HCT116 (cell line): ENCODE measurements at regions not wholly inside any gene's neighbourhood (a gene's known extent, or its start where the extent isn't known, plus 50 kb on each side); places are given as distances from the start of the nearest gene placed in this dataset.

ENCODE experiments used
- ATAC-seq: fragments of 200-7000 bp; cut with Tn5 transposase; 2 replicates; pipeline ENCODE4 v1.9.1; 2020; ENCODE audit warnings: mild to moderate bottlenecking, moderate library complexity
- BruUV-seq: library from RNA; stranded (reverse); fragments of 400-500 nt; replicated peaks from 2 replicates; lab custom pipeline; 2021; lab: Mats Ljungman, UMichigan
- CTCF ChIA-PET: fragments of 300-600 bp; sonication (Branson Sonifier 250); formaldehyde crosslinking; loops from one replicate; lab custom pipeline; 2021; ENCODE audit warnings: antibody characterized with exemption; lab: Charles Lee
- POLR2A ChIA-PET: fragments of 300-600, 350-600 bp; sonication (Branson Sonifier 250); formaldehyde crosslinking; loops from one replicate; lab custom pipeline; 2021; ENCODE audit warnings: antibody characterized with exemption; lab: Charles Lee
- RAD21 ChIA-PET, 2 experiments: fragments of 300-600 bp; sonication (Branson Sonifier 250); formaldehyde crosslinking; loops; one replicate each; lab custom pipeline; 2023; ENCODE audit warnings: low total read pairs in 2 of 2; ENCODE audit not compliant: uncharacterized antibody in 2 of 2, unreplicated experiment in 2 of 2, low non-redundant PET in 1 of 2; lab: Charles Lee
- DNase-seq: peaks from one replicate; pipeline ENCODE4 v3.0.0-alpha.2; 2010; ENCODE audit warnings: low read depth, low spot score
- H2AFZ ChIP-seq: fragments of 200-600 bp; shearing (Covaris generic), sonication (generic); 2 replicates; pipeline ENCODE4 v1.6.1; 2017; ENCODE audit warnings: low read depth, mixed run types, mixed read lengths, antibody characterized with exemption, low read length; ENCODE audit not compliant: poor library complexity, severe bottlenecking
- H3K27ac ChIP-seq: 2 replicates; pipeline ENCODE4 v1.5.1; 2012; ENCODE audit warnings: low read depth, low read length
- H3K27me3 ChIP-seq: fragments of 200-600 bp; sonication (generic); 2 replicates; pipeline ENCODE4 v1.6.1; 2016; ENCODE audit warnings: mixed run types, low read length, mixed read lengths; ENCODE audit not compliant: insufficient read depth
- H3K36me3 ChIP-seq, 2 experiments: fragments of 200-500 bp in 1 of 2; fragments of 200-600 bp in 1 of 2; sonication (Bioruptor generic) in 1 of 2; sonication (generic) in 1 of 2; 2 replicates each; pipeline versions ENCODE4 v1.5.1 to v1.6.1; 2014 to 2016; ENCODE audit warnings: low read length in 2 of 2, inconsistent platforms in 1 of 2, mixed read lengths in 1 of 2, mixed run types in 1 of 2; ENCODE audit not compliant: insufficient read depth in 2 of 2, control insufficient read depth in 1 of 2
- H3K4me1 ChIP-seq, 2 experiments: fragments of 200-600 bp in 1 of 2; sonication (generic) in 1 of 2; 2 replicates each; pipeline versions ENCODE4 v1.5.1 to v1.6.1; 2012 to 2017; ENCODE audit warnings: low read length in 2 of 2, inconsistent platforms in 1 of 2, mild to moderate bottlenecking in 1 of 2, mixed read lengths in 1 of 2, mixed run types in 1 of 2, moderate library complexity in 1 of 2; ENCODE audit not compliant: insufficient read depth in 2 of 2, control insufficient read depth in 1 of 2
- H3K4me2 ChIP-seq: fragments of 200-600 bp; sonication (generic); 2 replicates; pipeline ENCODE4 v1.6.1; 2017; ENCODE audit warnings: mixed run types, low read length, mixed read lengths
- H3K4me3 ChIP-seq, 2 experiments: fragments of 200-600 bp in 1 of 2; sonication (generic) in 1 of 2; replicated peaks in 1 of 2; 2 replicates each; pipeline ENCODE4 v1.5.1; 2011 to 2016; ENCODE audit warnings: low read length in 2 of 2, control low read depth in 1 of 2, low read depth in 1 of 2, mild to moderate bottlenecking in 1 of 2, mixed read lengths in 1 of 2, mixed run types in 1 of 2
- H3K79me2 ChIP-seq: fragments of 200-600 bp; sonication (generic); 2 replicates; pipeline ENCODE4 v1.6.1; 2017; ENCODE audit warnings: mild to moderate bottlenecking, mixed run types, low read length, moderate library complexity, mixed read lengths; ENCODE audit not compliant: insufficient read depth
- H3K9ac ChIP-seq: fragments of 200-600 bp; sonication (generic); 2 replicates; pipeline ENCODE4 v1.6.1; 2016; ENCODE audit warnings: low read length, mixed read lengths
- H3K9me2 ChIP-seq: fragments of 200-600 bp; sonication (generic), shearing (Covaris generic); 2 replicates; pipeline ENCODE4 v1.6.1; 2017; ENCODE audit warnings: mixed run types, mild to moderate bottlenecking, moderate library complexity; ENCODE audit not compliant: insufficient read depth
- H3K9me3 ChIP-seq, 2 experiments: fragments of 200-500 bp in 1 of 2; fragments of 200-600 bp in 1 of 2; sonication (Bioruptor generic) in 1 of 2; sonication (generic) in 1 of 2; 2 replicates each; pipeline ENCODE4 v1.6.1; 2014 to 2017; ENCODE audit warnings: low read length in 2 of 2, mixed read lengths in 2 of 2, inconsistent platforms in 1 of 2, low read depth in 1 of 2, mild to moderate bottlenecking in 1 of 2, mixed run types in 1 of 2, moderate library complexity in 1 of 2; ENCODE audit not compliant: control insufficient read depth in 1 of 2, insufficient read depth in 1 of 2
- H4K20me1 ChIP-seq: fragments of 200-600 bp; sonication (generic), shearing (Covaris generic); 2 replicates; pipeline ENCODE4 v1.6.1; 2017; ENCODE audit warnings: mixed run types, mild to moderate bottlenecking, moderate library complexity; ENCODE audit not compliant: insufficient read depth
- EGR1 ChIP-seq: IDR thresholded peaks from 2 replicates; pipeline ENCODE4 v1.6.1; 2012; ENCODE audit warnings: low read depth
- ELF1 ChIP-seq: IDR thresholded peaks from 2 replicates; pipeline ENCODE4 v1.6.1; 2012; ENCODE audit warnings: low read depth, borderline replicate concordance
- EZH2 ChIP-seq: fragments of 200-600 bp; sonication (generic); IDR thresholded peaks from 2 replicates; pipeline ENCODE4 v1.6.1; 2017; ENCODE audit warnings: antibody characterized with exemption, mixed run types
- EZH2phosphoT487 ChIP-seq: fragments of 200-600 bp; IDR thresholded peaks from 2 replicates; pipeline ENCODE4 v1.6.1; 2018; ENCODE audit warnings: antibody characterized with exemption, borderline replicate concordance
- FOSL1 ChIP-seq: IDR thresholded peaks from 2 replicates; pipeline ENCODE4 v1.6.1; 2012; ENCODE audit warnings: low read depth
- POLR2A ChIP-seq: IDR thresholded peaks from 2 replicates; pipeline ENCODE4 v1.7.0; 2011; ENCODE audit warnings: borderline replicate concordance; ENCODE audit not compliant: insufficient read depth, insufficient read length; ENCODE audit errors: extremely low read depth
- POLR2AphosphoS5 ChIP-seq: IDR thresholded peaks from 2 replicates; pipeline ENCODE4 v1.6.1; 2011; ENCODE audit warnings: mild to moderate bottlenecking, low read depth, low read length, moderate library complexity
- SIN3A ChIP-seq: IDR thresholded peaks from 2 replicates; pipeline ENCODE4 v1.6.1; 2012; ENCODE audit warnings: low read depth
- SP1 ChIP-seq: IDR thresholded peaks from 2 replicates; pipeline ENCODE4 v1.6.1; 2012; ENCODE audit warnings: low read depth
- SRF ChIP-seq: IDR thresholded peaks from 2 replicates; pipeline ENCODE4 v1.6.1; 2012; ENCODE audit warnings: low read depth
- TCF7L2 ChIP-seq: IDR thresholded peaks from 2 replicates; pipeline ENCODE4 v1.7.0; 2011; ENCODE audit warnings: borderline replicate concordance, inconsistent platforms; ENCODE audit not compliant: insufficient read depth, insufficient read length; ENCODE audit errors: extremely low read depth
- YY1 ChIP-seq: IDR thresholded peaks from 2 replicates; pipeline ENCODE4 v1.6.1; 2011; ENCODE audit warnings: low read length, low read depth, moderate library complexity, mild to moderate bottlenecking; ENCODE audit not compliant: insufficient replicate concordance; ENCODE audit errors: extremely low read depth
- ZFX ChIP-seq: fragments of 450-650 bp; IDR thresholded peaks from 2 replicates; pipeline ENCODE4 v1.6.1; 2017
- ZNF274 ChIP-seq: fragments of 200-500 bp; sonication (Bioruptor generic); IDR thresholded peaks from 2 replicates; pipeline ENCODE4 v1.6.1; 2014; ENCODE audit warnings: mild to moderate bottlenecking, low read depth, low read length, inconsistent platforms
- intact Hi-C: fragments of 100-400 bp; cut with micrococcal nuclease; formaldehyde crosslinking; loops from 2 replicates; pipeline ENCODE4 v1.10.0; 2022
- TF ChIP-seq, protein P1 (sequence below): IDR thresholded peaks from 2 replicates; pipeline ENCODE4 v1.6.1; 2012

DNA sequence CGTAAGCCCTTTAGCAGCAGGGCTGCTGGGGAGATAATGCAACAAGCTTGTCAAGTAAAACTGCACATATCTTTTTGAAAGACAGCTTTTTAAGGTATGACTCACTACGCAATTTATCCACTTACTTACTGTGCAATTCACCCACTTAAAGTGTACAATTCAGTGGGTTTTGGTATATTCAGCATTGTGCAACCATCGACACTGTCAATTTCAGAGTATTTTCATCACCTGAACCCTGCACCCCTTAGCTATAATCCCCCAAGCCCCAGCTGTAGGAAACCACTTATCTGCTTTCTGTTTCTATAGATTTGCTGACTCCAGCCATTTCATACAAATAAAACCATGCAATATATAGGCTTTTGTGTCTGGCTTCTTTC, 168.0 kb downstream of the PTPN20 start:
- no peak for ATAC-seq
- ChIA-PET POLR2A (no interaction called here), CTCF (interaction anchor here (1.3 kb wide), 1 partner anchor 32 kb away, joined by 4 read pairs; no protein-coding TSS in a partner anchor), RAD21 (no interaction called here)
- Histone ChIP-seq H3K4me3 (no peak overlapping the region), H3K36me3 (no peaks in the 10 kb centered on the region), H3K9me3 (no peaks in the 10 kb centered on the region), H3K4me1 (no peaks in the 10 kb centered on the region), H3K9ac (no peak overlapping the region), H3K79me2 (no peaks in the 10 kb centered on the region), H3K27me3 (no peaks in the 10 kb centered on the region), H2AFZ (no peak overlapping the region), H4K20me1 (no peaks in the 10 kb centered on the region), H3K9me2 (no peaks in the 10 kb centered on the region), H3K4me2 (no peak overlapping the region), H3K27ac (no peak overlapping the region)
- BruUV-seq, result no TSS peak
- intact Hi-C loops, result no loop called here
- no peak for DNase-seq
- no peak for TF ChIP-seq YY1
- TF ChIP-seq POLR2AphosphoS5, result no peak
- TF ChIP-seq ZNF274, result no peak
- TF ChIP-seq TCF7L2, result no peak

DNA sequence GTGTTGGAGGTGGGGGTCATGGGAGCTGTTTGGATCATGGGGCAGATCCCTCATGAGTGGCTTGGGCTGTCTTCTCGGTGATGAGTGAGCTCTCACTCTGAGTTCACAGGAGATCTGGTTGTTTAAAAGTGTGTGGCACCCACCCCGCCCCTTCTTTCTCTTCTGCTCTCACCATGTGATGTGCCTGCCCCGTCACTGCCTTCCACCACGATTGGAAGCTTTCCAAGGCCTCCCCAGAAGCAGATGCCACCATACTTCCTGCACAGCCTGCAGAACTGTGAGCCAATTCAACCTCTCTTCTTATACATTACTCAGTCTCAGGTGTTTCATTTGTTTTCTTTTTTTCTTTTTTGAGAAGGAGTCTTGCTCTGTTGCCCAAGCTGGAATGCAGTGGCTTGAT, 170.0 kb downstream of the PTPN20 start:
- ChIA-PET POLR2A (no interaction called here), CTCF (no interaction called here), RAD21 (no interaction called here)
- ATAC-seq, result no peak
- H3K27me3 ChIP-seq, result no peaks in the 10 kb centered on the region
- no peak overlapping the region for H3K9ac ChIP-seq
- H3K9me2 ChIP-seq, result no peaks in the 10 kb centered on the region
- no peak overlapping the region for H3K4me2 ChIP-seq
- no TSS peak for BruUV-seq
- H2AFZ ChIP-seq, result no peak overlapping the region
- no peak overlapping the region for H3K4me3 ChIP-seq
- H4K20me1 ChIP-seq, result no peaks in the 10 kb centered on the region
- TF ChIP-seq YY1 (no peak), EZH2 (no peak), ZFX (no peak), EGR1 (no peak), SIN3A (no peak), SRF (no peak), ZNF274 (no peak), POLR2A (no peak), TCF7L2 (no peak), EZH2phosphoT487 (no peak), SP1 (no peak), ELF1 (no peak), FOSL1 (no peak)
- TF ChIP-seq, protein P1, sequence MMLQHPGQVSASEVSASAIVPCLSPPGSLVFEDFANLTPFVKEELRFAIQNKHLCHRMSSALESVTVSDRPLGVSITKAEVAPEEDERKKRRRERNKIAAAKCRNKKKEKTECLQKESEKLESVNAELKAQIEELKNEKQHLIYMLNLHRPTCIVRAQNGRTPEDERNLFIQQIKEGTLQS, result no peak
- DNase-seq, result no peak
- intact Hi-C loops, result no loop called here
- no peaks in the 10 kb centered on the region for H3K79me2 ChIP-seq
- H3K4me1 ChIP-seq, result no peaks in the 10 kb centered on the region
- H3K36me3 ChIP-seq, result no peaks in the 10 kb centered on the region
- no peak overlapping the region for H3K27ac ChIP-seq
- H3K9me3 ChIP-seq, result no peaks in the 10 kb centered on the region
